Ovary (tissue), 3 donors: ENCODE measurements at regions not wholly inside any gene's neighbourhood (a gene's known extent, or its start where the extent isn't known, plus 50 kb on each side); places are given as distances from the start of the nearest gene placed in this dataset.

Experiments used
- EP300 ChIP-seq: sonication (generic); formaldehyde crosslinking; IDR thresholded peaks from one replicate; pipeline ENCODE4 v1.6.1; 2017; ENCODE audit warnings: antibody characterized with exemption
- POLR2A ChIP-seq: fragments of 450-650 bp; IDR thresholded peaks from one replicate; pipeline ENCODE4 v1.6.1; 2017; ENCODE audit warnings: antibody characterized with exemption, mild to moderate bottlenecking, moderate library complexity
- TF ChIP-seq, protein P1 (sequence below), 3 donors: fragments of 450-650 bp in 2 of 3; fragments of 200-600 bp in 1 of 3; IDR thresholded peaks; one replicate each; pipeline versions ENCODE4 v1.5.1 to v1.8.0; 2016 to 2022; ENCODE audit warnings: antibody characterized with exemption in 3 of 3, mild to moderate bottlenecking in 1 of 3
- donor health status: DM: no; HTN: no; CAD: no.

DNA sequence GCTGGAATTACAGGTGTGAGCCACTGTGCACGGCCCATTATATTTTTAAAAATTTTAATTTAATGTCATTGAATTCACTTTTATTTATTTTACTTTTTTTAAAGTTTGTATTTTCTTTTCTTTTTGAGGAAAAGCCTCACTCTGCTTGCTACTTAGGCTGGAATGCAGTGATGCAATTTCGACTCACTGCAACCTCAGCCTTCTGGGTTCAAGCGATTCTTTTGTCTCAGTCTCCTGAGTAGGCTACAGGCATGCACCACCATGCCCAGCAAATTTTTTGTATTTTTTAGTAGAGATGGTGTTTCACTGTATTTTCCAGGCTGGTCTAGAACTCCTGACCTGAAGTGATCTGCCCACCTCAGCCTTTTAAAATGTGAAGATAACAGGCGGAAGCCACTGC is 277.5 kb upstream of the HSFY2 start:
- TF ChIP-seq, protein P1, sequence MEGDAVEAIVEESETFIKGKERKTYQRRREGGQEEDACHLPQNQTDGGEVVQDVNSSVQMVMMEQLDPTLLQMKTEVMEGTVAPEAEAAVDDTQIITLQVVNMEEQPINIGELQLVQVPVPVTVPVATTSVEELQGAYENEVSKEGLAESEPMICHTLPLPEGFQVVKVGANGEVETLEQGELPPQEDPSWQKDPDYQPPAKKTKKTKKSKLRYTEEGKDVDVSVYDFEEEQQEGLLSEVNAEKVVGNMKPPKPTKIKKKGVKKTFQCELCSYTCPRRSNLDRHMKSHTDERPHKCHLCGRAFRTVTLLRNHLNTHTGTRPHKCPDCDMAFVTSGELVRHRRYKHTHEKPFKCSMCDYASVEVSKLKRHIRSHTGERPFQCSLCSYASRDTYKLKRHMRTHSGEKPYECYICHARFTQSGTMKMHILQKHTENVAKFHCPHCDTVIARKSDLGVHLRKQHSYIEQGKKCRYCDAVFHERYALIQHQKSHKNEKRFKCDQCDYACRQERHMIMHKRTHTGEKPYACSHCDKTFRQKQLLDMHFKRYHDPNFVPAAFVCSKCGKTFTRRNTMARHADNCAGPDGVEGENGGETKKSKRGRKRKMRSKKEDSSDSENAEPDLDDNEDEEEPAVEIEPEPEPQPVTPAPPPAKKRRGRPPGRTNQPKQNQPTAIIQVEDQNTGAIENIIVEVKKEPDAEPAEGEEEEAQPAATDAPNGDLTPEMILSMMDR (IDR thresholded peaks at IDR 0.05) = no peak
- TF ChIP-seq POLR2A = no peak
- TF ChIP-seq EP300 = no peak
